RWPE1 (cell line): ENCODE measurements at regions not wholly inside any gene's neighbourhood (a gene's known extent, or its start where the extent isn't known, plus 50 kb on each side); places are given as distances from the start of the nearest gene placed in this dataset.

ENCODE experiments used
- CTCF ChIA-PET: fragments of 350-600 bp; sonication (Branson Sonifier 250); formaldehyde crosslinking; extraction: SDS; loops from one replicate; lab custom pipeline; 2021; lab: Yijun Ruan, JAX
- POLR2A ChIA-PET: fragments of 400-600 bp; formaldehyde crosslinking; extraction: SDS; loops from one replicate; lab custom pipeline; 2020; ENCODE audit warnings: antibody characterized with exemption; ENCODE audit not compliant: low non-redundant PET; lab: Yijun Ruan, JAX
- DNase-seq: peaks from one replicate; pipeline ENCODE4 v3.0.0; 2012; ENCODE audit warnings: low spot score
- H3K27ac ChIP-seq: fragments of 450-650 bp; 2 replicates; pipeline ENCODE4 v1.5.1; 2017
- TF ChIP-seq, protein P1 (sequence below): fragments of 450-650 bp; conservative IDR thresholded peaks from 2 replicates; pipeline ENCODE4 v1.5.1; 2017; ENCODE audit warnings: low read depth, mild to moderate bottlenecking

DNA sequence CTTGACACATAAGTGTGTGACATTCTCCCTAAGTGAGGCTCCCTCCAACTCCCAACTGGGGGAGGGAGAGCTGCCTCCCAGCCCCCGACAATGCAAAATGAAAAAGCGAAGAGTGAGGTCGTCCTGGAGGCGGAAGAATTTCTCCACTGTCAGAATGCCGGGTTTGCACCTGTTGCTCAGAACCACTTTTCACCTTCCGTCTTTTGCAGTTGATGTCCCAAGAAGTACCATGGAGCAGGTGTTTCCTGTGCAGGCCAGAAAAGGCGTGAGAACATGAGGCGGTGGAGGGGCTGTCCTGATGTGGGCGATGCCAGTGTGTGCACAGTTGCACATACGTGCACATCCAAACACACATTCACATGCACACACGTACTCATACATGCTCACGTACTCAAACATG lies 158.6 kb upstream of the AJAP1 start:
- no peak overlapping the region for H3K27ac ChIP-seq
- CTCF ChIA-PET, result interaction anchor here (0.5 to 0.8 kb wide), 2 partner anchors 14 to 1284 kb away, joined by 3 read pairs; no protein-coding TSS in a partner anchor
- POLR2A ChIA-PET, result no interaction called here
- DNase-seq, result no peak
- TF ChIP-seq, protein P1, sequence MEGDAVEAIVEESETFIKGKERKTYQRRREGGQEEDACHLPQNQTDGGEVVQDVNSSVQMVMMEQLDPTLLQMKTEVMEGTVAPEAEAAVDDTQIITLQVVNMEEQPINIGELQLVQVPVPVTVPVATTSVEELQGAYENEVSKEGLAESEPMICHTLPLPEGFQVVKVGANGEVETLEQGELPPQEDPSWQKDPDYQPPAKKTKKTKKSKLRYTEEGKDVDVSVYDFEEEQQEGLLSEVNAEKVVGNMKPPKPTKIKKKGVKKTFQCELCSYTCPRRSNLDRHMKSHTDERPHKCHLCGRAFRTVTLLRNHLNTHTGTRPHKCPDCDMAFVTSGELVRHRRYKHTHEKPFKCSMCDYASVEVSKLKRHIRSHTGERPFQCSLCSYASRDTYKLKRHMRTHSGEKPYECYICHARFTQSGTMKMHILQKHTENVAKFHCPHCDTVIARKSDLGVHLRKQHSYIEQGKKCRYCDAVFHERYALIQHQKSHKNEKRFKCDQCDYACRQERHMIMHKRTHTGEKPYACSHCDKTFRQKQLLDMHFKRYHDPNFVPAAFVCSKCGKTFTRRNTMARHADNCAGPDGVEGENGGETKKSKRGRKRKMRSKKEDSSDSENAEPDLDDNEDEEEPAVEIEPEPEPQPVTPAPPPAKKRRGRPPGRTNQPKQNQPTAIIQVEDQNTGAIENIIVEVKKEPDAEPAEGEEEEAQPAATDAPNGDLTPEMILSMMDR, result no peak

DNA sequence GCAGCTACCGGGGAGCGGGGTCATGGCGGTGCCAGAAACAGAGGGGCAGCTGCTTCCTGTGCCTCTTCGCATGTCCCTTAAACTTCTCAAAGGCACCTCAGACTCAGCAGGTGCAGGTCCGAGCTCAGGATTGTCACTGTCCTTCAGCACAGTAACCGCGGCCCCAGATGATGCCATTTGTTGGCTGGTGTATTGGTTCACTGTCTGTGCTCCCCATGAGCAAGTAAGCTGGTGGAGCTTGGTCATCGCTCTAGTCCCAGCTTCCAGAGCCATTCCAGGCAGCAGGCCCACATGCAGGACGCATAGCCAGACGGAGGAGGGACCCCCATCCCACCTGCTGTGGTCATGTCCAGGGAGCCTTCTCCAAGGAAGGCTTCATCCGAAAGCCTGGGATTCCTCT lies 154.0 kb upstream of the AJAP1 start:
- no peak for DNase-seq
- TF ChIP-seq, protein P1, result no peak
- H3K27ac ChIP-seq, result no peak overlapping the region
- POLR2A ChIA-PET, result no interaction called here
- CTCF ChIA-PET, result no interaction called here

DNA sequence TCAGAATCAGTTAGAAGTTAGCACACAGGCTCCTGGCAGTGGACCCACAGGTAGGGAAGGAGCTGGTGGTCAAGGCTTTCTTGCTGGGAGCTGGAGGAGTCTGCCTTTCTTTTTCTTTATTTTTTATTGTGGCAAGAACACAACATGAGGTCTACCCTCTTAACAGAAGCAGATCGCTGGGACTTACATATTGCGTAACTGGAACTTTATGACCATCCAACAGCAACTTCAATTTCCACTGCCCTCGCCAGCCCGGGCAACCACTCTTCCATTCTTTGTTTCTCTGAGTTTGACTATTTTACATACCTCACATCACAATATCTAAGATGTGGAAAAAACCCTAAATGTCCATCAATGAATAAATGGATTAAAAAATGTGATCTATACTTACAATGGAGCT lies 147.8 kb upstream of the AJAP1 start:
- CTCF ChIA-PET, result interaction anchor here (0.6 kb wide), 1 partner anchor 38 kb away, joined by 4 read pairs; no protein-coding TSS in a partner anchor
- H3K27ac ChIP-seq, result no peak overlapping the region
- POLR2A ChIA-PET, result no interaction called here
- TF ChIP-seq, protein P1, result no peak
- DNase-seq, result no peak

GRCh38 chr1:4509206-4509605 lies 145.2 kb upstream of the AJAP1 start:
- POLR2A ChIA-PET, result no interaction called here
- TF ChIP-seq, protein P1, result no peak
- CTCF ChIA-PET, result interaction anchor here (0.6 to 0.7 kb wide), 3 partner anchors 14 to 582 kb away, joined by 3 read pairs; no protein-coding TSS in a partner anchor
- no peak overlapping the region for H3K27ac ChIP-seq
- no peak for DNase-seq

GRCh38 chr1:4510276-4510691 lies 144.1 kb upstream of the AJAP1 start:
- CTCF ChIA-PET, result no interaction called here
- DNase-seq, result no peak
- TF ChIP-seq, protein P1, result no peak
- no peak overlapping the region for H3K27ac ChIP-seq
- POLR2A ChIA-PET, result no interaction called here

- TF ChIP-seq, protein P1, result no peak
- no peak overlapping the region for H3K27ac ChIP-seq
- no peak for DNase-seq
- CTCF ChIA-PET, result interaction anchor here (0.6 to 0.7 kb wide), 2 partner anchors 142 to 1529 kb away, joined by 3 read pairs; no protein-coding TSS in a partner anchor
- POLR2A ChIA-PET, result no interaction called here
Measured at GRCh38 chr1:4511374-4511773, 143.0 kb upstream of the AJAP1 start.
